GM18867 (cell line): ENCODE measurements at regions not wholly inside any gene's neighbourhood (a gene's known extent, or its start where the extent isn't known, plus 50 kb on each side); places are given as distances from the start of the nearest gene placed in this dataset.
"Not testable (repeated sequence)": the region's sequence is repeated elsewhere in the genome, so short reads cannot be mapped to it uniquely, and the experiment has no call there.

Source experiments
- ATAC-seq: cut with Tn5 transposase; IDR thresholded peaks from one replicate; pipeline ENCODE4 v1.9.1; 2021; ENCODE audit warnings: mild to moderate bottlenecking, moderate library complexity; ENCODE audit not compliant: unreplicated experiment

DNA sequence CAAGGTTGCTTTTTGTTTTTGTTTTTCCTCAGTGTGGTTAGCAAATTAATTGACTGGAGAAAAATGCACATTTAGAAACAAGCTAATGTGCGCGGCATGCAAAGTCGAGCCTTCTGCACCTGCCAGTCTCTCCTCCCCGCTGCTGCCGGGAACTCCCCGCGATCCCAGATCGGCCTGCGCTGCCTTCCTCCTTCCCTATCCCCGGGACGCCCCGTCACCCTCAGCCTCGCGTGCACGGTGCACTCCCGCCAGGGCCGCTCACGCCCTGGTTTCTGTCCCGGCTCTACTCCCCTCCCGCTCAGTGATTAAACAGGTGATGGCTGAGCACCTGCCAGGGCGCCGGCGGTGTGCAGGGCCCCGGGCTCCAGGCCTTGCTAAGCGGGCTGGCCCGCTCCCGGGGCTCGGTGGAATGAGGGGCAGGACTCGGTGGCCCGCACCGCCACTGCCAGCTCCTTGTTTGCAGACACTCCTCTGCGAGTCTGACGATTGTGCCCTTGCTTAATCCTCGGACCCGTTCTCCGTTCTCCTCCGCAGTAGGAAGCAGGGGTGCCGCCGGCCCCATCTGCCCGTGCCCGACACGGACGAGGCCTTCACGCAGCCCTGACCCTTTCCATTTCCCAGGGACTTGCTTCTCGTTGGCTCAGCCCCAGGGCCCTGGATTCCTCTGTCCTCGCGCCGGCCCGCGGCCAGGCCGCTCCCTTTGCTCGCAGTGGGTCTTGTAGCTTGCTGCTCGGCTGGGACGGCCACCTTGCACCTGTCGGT lies 143.4 kb downstream of the TRIML1 start:
- ATAC-seq = no peak

DNA sequence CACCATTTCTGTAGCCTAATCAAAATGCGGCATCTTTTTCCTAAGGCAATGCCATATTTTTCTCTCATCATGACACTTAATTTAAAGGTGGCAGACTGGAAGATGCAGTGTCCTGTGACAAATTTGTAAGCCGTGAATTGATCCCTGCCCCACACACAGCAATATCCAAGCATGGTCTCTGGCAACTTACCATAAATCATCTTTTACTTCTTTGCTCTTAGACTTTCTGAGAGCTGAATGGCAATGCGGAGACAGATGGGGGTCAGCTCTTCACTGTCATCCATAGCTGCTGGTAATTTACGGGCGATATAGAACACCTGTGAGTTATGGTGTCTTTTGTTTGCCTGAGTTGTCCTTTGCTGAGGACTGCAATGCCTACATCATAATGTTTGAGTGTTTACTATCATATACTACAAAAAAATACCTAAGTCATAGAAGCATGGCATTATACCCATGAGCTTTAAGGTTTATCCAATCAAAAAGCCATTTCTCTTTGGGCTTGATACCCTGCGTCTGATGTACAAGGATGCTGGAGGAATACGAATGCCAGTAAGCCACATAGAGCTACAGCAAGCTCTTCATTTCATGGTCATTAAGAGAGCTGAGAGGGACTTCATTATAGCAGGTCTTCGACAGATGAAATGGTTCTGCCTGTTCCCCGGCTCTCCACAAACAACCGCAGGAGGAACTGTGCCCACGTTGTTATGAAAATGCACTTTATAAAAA lies 148.1 kb downstream of the TRIML1 start:
- no peak for ATAC-seq

DNA sequence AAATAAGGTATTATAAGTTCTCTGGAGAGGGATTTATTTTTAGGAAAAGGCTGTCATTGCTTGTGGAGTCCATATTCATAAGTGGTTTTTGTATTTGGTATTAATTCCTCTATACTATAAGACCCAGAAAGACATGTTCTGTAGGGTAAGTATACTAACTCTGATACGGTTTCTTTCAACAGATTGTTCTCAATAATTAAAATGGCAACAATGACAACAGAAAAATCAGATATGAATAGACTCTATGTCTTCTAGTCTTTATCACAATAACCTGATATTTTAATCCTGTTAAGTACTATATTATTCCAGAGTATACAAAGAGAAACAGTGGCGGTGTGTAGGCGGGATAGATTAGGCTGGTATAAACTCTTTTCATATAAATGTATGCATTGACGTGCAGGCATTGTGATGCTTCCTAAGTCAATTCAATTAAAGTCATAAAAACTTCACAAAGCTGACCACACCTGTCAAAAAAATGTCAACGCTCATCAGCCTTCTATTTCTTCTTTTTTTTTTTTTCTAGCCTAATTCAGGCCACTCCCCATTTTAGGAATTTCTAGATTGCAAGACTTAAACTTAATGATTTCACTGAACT lies 150.4 kb downstream of the TRIML1 start:
- no peak for ATAC-seq

DNA sequence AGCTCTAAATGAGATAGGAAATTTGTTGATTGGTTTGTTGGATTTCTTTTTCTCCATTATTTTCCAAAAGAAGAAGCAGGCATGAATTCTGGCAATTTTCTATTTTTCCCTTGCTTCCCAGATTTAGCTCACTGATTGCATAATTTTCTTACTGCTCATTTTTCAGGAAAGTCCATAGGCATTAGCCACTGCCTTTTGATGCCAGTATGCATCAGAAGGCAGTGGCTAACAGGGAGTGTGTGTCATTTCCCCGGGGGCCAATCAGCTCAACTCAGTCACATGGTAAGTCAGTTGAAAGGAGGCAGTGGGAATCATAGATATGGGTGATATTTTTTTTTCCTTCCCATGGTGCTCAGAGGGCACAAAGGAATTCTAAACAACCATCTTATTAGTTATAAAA lies 156.7 kb downstream of the TRIML1 start:
- no peak for ATAC-seq

DNA sequence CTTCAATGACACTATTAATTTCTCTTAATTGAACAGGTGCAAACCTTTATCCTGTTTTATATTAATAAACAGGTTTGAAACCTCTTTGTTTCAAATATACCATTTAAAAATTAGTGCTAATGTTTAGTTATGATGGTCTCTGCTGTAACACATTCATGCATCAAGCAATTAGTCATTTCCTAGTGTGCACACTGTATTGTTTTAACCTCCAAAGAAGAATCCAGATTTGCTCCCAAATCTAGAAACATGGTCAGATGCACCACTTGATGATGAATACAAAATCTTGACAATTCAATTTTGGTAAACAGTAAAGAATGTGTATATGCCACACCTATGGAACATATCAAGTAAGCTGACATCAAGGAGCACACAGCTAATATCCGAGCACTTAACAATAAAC lies 157.1 kb downstream of the TRIML1 start:
- ATAC-seq = no peak

DNA sequence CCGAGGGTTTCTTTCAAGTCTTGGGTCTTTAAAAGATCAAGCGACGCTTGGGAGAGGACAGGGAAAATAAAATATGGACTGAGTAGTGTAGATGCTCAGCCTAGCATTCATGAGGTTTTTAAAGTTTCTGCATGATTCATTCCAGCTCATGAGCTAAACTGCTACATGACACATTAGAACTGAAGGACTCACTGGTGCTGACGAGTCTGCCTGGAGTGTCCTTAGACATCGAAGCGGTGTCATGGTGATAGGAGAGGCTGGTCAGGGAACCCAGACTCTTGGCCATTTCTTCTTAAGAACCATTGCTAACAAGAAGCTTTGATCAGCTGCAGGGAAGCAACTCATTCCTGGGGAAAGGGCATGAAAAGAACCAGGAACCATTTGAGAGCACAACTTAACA lies 158.6 kb downstream of the TRIML1 start:
- no peak for ATAC-seq

DNA sequence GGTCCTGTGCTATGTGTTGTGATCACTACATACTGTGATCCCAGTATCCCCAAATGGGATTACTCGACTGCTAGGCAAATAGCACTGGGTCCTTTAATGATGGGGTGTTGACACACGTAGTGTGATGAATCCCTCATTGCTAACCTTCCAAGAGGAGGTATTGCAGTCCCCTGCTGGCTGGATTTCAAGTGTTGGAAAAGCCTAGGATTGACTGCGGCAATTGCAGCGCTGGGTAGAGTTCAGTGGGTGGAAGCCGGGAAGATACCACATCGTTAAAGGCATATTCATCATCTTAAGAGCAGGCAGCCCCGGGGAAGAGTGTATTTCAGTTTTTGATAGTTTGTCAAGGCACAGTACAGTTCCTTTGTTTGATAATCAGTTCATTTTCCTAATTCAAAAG lies 159.9 kb downstream of the TRIML1 start:
- ATAC-seq = no peak

DNA sequence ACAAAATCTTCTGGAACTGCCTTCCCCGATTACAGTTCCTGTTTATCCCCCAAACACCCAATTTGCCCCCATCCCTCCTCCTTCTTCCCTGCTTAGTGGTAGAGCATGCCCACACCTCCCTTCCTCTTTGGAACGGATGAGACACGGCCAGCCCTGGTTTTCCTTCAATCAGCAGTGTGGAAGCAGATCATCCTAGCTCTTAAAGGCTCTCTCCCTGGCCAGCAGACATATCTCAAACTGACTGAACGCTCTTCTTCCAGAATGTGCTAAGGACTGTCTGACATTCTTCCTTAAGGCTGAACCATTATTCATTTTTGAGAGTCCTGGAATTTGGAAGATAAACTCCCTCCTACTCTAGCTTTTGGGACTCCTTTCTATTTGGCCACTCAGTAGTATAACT lies 161.1 kb downstream of the TRIML1 start:
- ATAC-seq = no peak

DNA sequence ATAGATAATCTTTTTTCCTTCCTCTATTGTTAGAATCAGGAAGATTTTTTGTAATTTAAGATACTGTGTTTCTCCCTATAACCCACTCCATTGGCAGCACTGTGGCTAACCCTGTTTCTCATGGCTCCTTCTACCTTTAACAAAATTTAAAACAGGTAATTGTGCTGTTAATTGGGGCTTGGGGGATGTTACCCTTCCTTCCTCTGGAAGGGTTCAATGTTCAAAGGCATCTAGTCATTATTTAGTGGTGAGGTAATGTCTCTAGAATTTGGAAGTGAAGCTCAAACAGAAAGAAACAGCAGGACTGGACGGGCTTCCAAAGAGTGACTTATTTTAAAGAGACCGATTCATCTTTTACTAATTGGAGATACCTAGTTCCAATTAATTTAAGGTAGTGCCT lies 166.4 kb downstream of the TRIML1 start:
- ATAC-seq = no peak

DNA sequence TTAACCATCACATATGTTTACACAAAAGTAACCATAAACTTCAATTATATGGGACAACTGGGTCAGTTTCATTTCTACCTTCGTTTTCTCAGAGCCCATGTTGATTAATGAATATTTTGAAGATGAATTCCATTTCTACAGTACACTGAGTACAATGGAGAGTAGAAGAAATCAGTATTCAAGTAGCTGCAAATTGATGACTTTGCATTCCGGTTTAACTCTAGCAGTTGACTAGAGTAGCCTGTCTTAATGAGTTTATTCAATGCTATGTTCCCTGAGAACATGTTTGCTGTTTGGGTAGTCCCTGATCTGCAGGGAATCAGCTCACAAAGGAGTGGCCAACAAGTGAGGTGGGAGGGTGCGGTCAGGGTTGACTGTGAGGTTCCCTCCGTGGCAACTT lies 168.3 kb downstream of the TRIML1 start:
- no peak for ATAC-seq

DNA sequence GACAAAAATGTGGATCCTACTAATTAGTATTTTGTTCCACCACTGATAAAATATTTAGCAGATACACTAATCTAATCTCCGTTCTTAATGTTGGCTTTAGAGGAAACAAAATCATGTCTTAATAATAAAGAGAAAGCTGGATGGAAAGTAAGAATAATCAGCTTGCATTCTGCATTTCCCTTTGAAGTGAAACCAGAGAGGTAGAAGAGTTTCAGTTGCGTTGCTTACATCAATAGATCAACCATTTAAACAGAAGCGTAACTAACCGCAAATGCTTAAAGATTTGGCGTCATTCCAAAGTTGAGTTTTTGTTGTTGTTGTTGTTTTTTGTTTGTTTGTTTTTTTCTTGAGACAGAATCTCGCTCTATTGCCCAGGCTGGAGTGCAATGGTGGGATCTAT lies 168.9 kb downstream of the TRIML1 start:
- ATAC-seq = no peak

DNA sequence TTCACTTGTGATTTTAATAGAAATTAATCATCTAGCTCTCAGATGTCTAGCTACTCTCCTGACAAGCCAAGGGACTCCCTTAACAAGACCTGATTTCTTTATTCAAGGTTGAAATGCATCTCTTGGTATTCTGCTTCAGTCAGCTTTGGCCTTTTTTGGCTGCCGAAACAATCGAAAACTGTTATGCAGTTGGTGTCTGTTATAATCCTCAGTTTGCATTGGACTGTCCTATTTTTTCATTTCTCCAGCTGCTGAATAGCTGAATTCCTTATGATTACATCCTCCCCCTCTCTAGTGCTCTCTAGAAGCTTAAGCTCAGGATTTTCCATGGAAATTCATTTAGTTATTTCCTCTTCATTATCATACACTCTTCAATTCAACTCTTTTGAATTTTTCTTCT lies 177.2 kb downstream of the TRIML1 start:
- no peak for ATAC-seq

DNA sequence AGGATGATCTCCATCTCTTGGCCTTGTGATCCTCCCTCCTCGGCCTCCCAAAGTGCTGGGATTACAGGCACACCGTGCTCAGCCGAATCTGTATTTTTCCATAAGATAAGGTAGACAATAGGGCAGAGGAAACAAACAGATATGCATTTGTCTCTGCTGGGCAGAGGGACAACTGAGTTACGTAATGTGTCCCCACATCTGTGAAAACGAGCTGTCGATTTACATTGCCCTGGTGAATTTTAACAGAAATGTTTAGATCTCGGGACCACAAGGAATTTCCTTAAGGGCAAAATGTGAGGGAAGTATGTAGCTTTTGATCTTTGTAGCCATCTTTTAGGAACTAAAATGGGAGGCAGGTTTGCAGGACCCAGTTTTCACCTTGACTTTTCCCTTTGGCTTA lies 189.7 kb downstream of the TRIML1 start:
- ATAC-seq = no peak

DNA sequence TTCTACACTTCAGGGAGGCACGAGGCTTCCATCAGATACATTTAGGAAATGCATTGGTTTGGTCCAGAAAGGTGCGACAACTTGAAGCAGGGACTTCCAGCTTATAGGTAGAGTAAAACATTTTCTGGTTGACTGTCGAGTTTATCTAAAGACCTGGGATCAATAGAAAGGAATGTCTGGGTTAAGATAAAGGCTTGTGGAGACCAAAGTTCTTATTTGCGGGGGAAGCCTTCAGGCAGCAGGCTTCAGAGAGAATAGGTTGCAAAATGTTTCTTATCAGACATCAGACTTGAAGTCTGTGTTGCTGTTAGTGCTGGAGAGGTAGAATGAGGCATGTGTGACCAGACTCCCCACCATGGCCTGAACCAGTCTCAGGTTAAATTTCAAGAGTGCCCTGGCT lies 190.3 kb downstream of the TRIML1 start:
- no peak for ATAC-seq

DNA sequence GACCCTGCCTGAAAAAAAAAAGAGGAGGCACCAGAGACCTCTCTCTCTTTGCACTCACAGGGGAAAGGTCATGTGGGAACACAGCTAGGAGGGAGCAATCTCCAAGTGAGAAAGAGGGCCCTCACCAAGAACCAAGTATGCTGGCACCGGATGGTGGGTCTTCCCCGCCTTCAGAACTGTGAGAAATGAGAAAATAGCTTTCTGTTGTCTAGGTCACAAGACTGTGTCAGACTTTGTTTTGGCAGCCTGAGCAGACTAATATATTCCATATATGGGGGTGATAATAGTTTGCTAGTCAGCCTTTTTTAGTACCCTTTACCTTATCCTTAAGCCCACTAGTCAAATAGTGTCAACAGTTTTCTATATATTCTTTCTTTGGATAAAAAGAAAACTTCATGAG lies 193.0 kb downstream of the TRIML1 start:
- ATAC-seq = no peak

DNA sequence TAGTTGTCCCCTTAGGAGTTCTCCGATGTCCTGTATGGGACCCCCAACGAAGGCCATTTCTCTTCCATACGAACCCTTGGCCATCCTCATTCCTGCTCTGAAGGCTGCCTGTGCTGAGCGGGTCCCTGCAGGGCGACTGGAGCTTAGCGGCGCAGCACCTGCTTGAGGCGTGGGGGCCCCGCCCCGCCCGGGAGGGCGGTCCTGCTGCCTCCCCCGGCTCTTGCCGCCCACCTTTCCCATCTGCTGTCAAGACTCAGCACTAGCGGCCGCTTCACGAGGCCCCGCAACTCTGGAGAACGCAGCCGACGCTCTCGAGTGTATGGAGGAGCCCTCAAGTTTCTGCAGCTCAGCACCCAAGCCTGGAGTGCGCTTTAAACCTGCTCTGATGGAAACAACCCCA lies 197.7 kb downstream of the TRIML1 start:
- ATAC-seq = no peak

DNA sequence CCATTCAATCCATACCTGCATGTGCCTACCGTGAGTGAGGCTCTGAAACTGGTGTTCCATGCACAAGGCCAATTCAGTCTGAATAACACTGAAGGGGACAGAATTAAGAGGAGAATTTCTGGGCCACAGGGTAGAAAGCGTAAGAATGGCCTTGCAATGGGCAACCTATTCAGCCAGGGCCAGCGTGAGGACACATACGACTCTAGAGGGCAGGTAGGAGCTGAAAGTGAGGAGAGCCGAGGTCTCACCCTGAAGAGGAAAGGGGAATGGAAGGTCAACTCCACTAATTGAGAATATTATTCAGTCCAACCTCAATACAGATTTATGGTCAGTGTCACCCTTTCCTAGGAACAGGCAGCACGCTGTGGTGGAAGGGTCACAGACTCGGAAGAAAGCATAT lies 202.2 kb downstream of the TRIML1 start:
- no peak for ATAC-seq

DNA sequence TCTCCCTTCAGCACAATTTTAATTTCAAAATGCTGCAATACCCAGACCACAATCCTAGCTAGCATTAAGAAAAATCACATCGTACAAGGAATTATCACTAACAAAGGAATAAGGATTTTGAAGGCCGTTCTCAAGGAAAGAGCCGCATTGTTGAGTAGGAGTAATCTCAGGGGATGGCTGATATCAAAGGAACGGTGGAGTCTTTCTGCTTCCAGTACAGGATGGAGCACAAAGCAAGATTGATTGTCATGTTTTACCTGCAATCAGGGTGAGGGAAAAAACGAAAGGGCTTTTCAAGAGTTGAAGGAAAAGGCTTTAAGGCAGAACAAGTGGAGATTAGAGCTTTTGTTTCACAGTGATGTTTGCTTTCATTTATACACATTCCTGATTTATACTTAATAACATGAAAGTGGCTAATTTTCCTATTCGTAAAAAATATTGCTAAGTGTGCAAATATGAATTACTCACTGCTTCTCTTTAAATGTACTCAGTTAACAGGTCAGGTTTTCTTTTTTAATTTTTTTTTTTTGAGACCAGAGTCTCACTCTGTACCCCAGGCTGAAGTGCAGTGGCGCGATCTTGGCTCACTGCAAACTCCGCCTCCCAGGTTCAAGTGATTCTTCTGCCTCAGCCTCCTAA lies 207.0 kb downstream of the TRIML1 start:
- ATAC-seq = no peak

DNA sequence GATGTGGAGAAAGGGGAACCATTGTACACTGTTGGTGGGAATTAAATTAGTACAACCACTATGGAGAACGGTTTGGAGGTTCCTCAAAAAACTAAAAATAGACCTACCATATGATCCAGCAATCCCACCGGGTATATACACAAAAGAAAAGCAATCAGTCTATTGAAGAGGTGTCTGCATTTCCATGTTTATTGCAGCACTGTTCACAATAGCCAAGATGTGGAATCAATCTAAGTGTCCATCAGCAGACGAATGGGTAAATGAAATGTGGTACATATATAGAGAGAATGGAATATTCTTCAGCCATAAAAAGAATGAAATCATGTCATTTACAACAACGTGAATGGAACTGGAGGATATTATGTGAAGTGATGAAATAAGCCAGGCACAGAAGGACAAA lies 208.1 kb downstream of the TRIML1 start:
- no peak for ATAC-seq

DNA sequence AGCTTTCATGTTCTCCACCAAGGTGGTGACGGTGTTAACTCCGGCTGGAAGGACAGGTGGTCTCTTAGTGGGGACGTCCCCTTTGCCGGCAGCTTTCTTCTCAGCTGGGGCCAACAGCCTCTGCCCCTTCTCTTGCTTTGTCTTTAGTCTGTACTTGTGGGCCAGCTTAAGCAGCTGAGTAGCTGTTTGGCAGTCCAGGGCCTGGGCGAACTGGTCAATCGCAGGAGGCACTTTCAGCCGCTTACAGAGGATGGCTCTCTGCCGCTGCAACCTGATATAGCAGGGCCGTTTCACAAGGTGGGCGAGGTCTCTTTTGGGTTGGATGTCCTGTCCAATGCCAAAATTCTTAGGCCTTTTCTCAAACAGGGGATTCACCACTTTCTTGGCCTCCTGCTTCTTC lies 210.3 kb downstream of the TRIML1 start:
- not testable (repeated sequence) for ATAC-seq

DNA sequence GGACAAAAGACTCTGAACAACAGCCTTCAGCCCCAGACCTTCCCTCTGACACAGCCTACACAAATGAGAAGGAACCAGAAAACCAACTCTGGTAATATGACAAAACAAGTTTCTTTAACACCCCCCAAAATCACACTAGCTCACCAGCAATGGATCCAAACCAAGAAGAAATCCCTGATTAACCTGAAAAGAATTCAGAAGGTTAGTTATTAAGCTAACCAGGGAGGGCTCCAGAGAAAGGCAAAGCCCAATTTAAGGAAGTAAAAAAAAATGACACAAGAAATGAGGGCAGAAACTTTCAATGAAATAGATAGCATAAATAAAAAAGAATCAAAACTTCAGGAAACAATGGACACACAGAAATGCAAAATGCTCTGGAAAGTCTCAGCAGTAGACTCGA lies 224.0 kb downstream of the TRIML1 start:
- ATAC-seq = no peak

DNA sequence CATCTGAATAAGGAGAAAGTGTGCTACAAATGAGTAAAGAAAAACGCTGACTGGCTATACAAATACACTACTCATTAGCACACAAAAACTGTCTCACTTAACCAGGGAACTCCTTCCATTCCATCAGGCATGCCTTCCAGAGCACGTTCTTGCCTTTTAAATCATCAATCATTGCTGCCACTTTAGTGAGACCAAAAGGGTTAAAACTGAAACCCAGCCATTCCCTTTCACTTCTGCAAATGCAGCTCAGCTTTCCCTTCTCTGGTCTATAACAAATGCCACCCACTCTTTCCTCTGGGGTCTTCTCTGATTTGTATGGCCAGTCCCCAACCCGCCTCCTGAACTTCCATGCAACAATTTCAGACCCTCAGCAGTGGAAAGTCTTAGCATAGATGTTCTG lies 231.5 kb downstream of the TRIML1 start:
- ATAC-seq = no peak
